ENCODE measurements at regions not wholly inside any gene's neighbourhood (a gene's known extent, or its start where the extent isn't known, plus 50 kb on each side); places are given as distances from the start of the nearest gene placed in this dataset.

DNA sequence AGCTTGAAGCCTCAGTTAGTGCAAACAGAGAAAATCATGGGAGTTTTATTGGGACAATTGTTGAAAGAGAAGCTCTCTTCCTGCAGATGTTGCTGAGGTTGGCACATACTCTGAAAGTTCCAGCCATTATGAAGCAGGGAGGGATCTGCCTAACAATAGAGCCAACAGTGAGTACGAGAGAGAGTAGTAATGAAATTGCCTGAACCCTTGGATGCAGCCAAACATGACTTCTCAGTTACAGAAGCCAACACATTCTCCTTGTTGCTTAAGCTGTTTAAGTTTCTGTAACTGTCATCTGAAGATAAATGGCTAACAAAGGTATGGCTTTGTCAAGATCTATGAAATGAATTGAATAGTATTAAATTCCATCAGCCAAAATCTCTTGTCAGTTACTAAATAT lies 211.0 kb upstream of the TTC14 start:
- H3K9me3 ChIP-seq (ENCODE audit: low read length), result no peaks in the 10 kb centered on the region
- TF ChIP-seq MATR3 (CRISPR knock-in tag; IDR thresholded peaks at IDR 0.05) (no peak), ZFP41 (CRISPR knock-in tag; IDR thresholded peaks at IDR 0.05; ENCODE audit: borderline replicate concordance) (no peak), ZNF773 (CRISPR knock-in tag; IDR thresholded peaks at IDR 0.05; ENCODE audit: borderline replicate concordance) (no peak), ZBTB42 (CRISPR knock-in tag; IDR thresholded peaks at IDR 0.05) (no peak), MZF1 (CRISPR knock-in tag; IDR thresholded peaks at IDR 0.05; ENCODE audit: borderline replicate concordance) (no peak), GATA4 (IDR thresholded peaks at IDR 0.05; ENCODE audit: borderline replicate concordance, low read depth) (no peak), CAMTA2 (CRISPR knock-in tag; IDR thresholded peaks at IDR 0.05; ENCODE audit: borderline replicate concordance) (no peak)
- ATAC-seq, result no peak
- no peak overlapping the region for H3K27ac ChIP-seq (ENCODE audit: extremely low read length, insufficient read depth, low read length)
- CTCF ChIA-PET (ENCODE audit: low intra/inter-chr PET ratio, low total read pairs), result no interaction called here
- BruUV-seq (replicated peaks), result no TSS peak
- no peak overlapping the region for H3K9ac ChIP-seq (ENCODE audit: insufficient read depth, low read depth, low read length)
- 0% methylated on average over 1 of the region's 1 CpG for WGBS (ENCODE audit: low lambda C conversion rate)
- H3K27me3 ChIP-seq (ENCODE audit: control insufficient read depth in 1 of 2, insufficient read depth in 2 of 2, low read length in 2 of 2), result no peaks in the 10 kb centered on the region
- H3K4me2 ChIP-seq (ENCODE audit: low read depth, low read length), result no peak overlapping the region
- H3K36me3 ChIP-seq (replicated peaks in 1 of 2; ENCODE audit: control insufficient read depth in 1 of 2, insufficient read depth in 2 of 2, low read length in 2 of 2), result no peaks in the 10 kb centered on the region
- in situ Hi-C loops (cut with HindIII; ENCODE audit: extremely low pct_ligation_motif_present, low pct_unique_long_range_greater_than_20kb), result no loop called here
- H3K4me3 ChIP-seq (replicated peaks in 1 of 3; ENCODE audit: insufficient read depth in 1 of 3, low read depth in 2 of 3, low read length in 3 of 3), result no peak overlapping the region
- POLR2A ChIA-PET, result no interaction called here
- no peaks in the 10 kb centered on the region for H4K20me1 ChIP-seq (ENCODE audit: insufficient read depth, low read length)
- no peaks in the 10 kb centered on the region for H3K79me2 ChIP-seq (ENCODE audit: insufficient read depth, low read length)
- H3K4me1 ChIP-seq (ENCODE audit: insufficient read depth, low read length), result no peaks in the 10 kb centered on the region
- no peak overlapping the region for H2AFZ ChIP-seq (ENCODE audit: low read length)
- intact Hi-C loops (cut with micrococcal nuclease; ENCODE audit: unreplicated experiment), result no loop called here
- DNase-seq (ENCODE audit: low spot score), result no peak
- FAIRE-seq, result no peak

- no peaks in the 10 kb centered on the region for H3K79me2 ChIP-seq (ENCODE audit: insufficient read depth, low read length)
- no peak overlapping the region for H2AFZ ChIP-seq (ENCODE audit: low read length)
- H3K4me2 ChIP-seq (ENCODE audit: low read depth, low read length), result no peak overlapping the region
- H4K20me1 ChIP-seq (ENCODE audit: insufficient read depth, low read length), result no peaks in the 10 kb centered on the region
- no peak for DNase-seq (ENCODE audit: low spot score)
- ChIA-PET POLR2A (no interaction called here), CTCF (ENCODE audit: low intra/inter-chr PET ratio, low total read pairs) (no interaction called here)
- no peak overlapping the region for H3K4me3 ChIP-seq (replicated peaks in 1 of 3; ENCODE audit: insufficient read depth in 1 of 3, low read depth in 2 of 3, low read length in 3 of 3)
- ATAC-seq, result no peak
- no TSS peak for BruUV-seq (replicated peaks)
- 0% methylated on average over 1 of the region's 1 CpG for WGBS (ENCODE audit: low lambda C conversion rate)
- H3K4me1 ChIP-seq (ENCODE audit: insufficient read depth, low read length), result no peaks in the 10 kb centered on the region
- no peak overlapping the region for H3K27ac ChIP-seq (ENCODE audit: extremely low read length, insufficient read depth, low read length)
- H3K9me3 ChIP-seq (ENCODE audit: low read length), result no peaks in the 10 kb centered on the region
- intact Hi-C loops (cut with micrococcal nuclease; ENCODE audit: unreplicated experiment) (no loop called here), in situ Hi-C loops (cut with HindIII; ENCODE audit: extremely low pct_ligation_motif_present, low pct_unique_long_range_greater_than_20kb) (no loop called here)
- H3K27me3 ChIP-seq (ENCODE audit: control insufficient read depth in 1 of 2, insufficient read depth in 2 of 2, low read length in 2 of 2), result no peaks in the 10 kb centered on the region
- no peak overlapping the region for H3K9ac ChIP-seq (ENCODE audit: insufficient read depth, low read depth, low read length)
- H3K36me3 ChIP-seq (replicated peaks in 1 of 2; ENCODE audit: control insufficient read depth in 1 of 2, insufficient read depth in 2 of 2, low read length in 2 of 2), result no peaks in the 10 kb centered on the region
- FAIRE-seq, result no peak
- no peak for TF ChIP-seq SP5 (CRISPR knock-in tag; IDR thresholded peaks at IDR 0.05; ENCODE audit: borderline replicate concordance, low read depth)
- no peak for TF ChIP-seq ZNF12 (CRISPR knock-in tag; IDR thresholded peaks at IDR 0.05)
- TF ChIP-seq ELF1 (CRISPR knock-in tag; IDR thresholded peaks at IDR 0.05), result no peak
- no peak for TF ChIP-seq ZSCAN12 (CRISPR knock-in tag; IDR thresholded peaks at IDR 0.05)
- no peak for TF ChIP-seq ZKSCAN1 (IDR thresholded peaks at IDR 0.05; ENCODE audit: low read length)
- no peak for TF ChIP-seq SNAPC4 (CRISPR knock-in tag; IDR thresholded peaks at IDR 0.05)
- TF ChIP-seq ZBTB2 (CRISPR knock-in tag; IDR thresholded peaks at IDR 0.05; ENCODE audit: low read depth), result no peak
- TF ChIP-seq ZFAT (CRISPR knock-in tag; conservative IDR thresholded peaks at IDR 0.05), result no peak
- no peak for TF ChIP-seq SIN3B (IDR thresholded peaks at IDR 0.05; ENCODE audit: low read length)
These were observed 200.7 kb upstream of the TTC14 start for GRCh38 chr3:180401226-180401625.
